Colonic mucosa (tissue), 4 donors: ENCODE measurements at regions not wholly inside any gene's neighbourhood (a gene's known extent, or its start where the extent isn't known, plus 50 kb on each side); places are given as distances from the start of the nearest gene placed in this dataset.

Source experiments
- DNase-seq: peaks from one replicate; pipeline ENCODE4 v3.0.0-alpha.2; 2020
- H3K27ac ChIP-seq: fragments of 200-600 bp; one replicate; pipeline ENCODE4 v1.8.0; 2021
- H3K27me3 ChIP-seq: fragments of 200-600 bp; one replicate; pipeline ENCODE4 v1.8.0; 2021
- H3K36me3 ChIP-seq: fragments of 200-600 bp; one replicate; pipeline ENCODE4 v1.8.0; 2021
- H3K4me1 ChIP-seq: fragments of 200-600 bp; one replicate; pipeline ENCODE4 v1.8.0; 2021; ENCODE audit warnings: mild to moderate bottlenecking
- H3K4me3 ChIP-seq: fragments of 200-600 bp; one replicate; pipeline ENCODE4 v1.8.0; 2021
- H3K9ac ChIP-seq, 2 donors: one replicate each; pipeline ENCODE4 v1.7.0; 2013; ENCODE audit warnings: control low read depth in 2 of 2, low read depth in 2 of 2, low read length in 2 of 2
- H3K9me3 ChIP-seq: fragments of 200-600 bp; one replicate; pipeline ENCODE4 v1.8.0; 2021
- intact Hi-C: fragments of 100-400 bp; cut with DNase I; formaldehyde crosslinking; loops from one replicate; pipeline ENCODE4 v1.14.1; 2022
- TF ChIP-seq, protein P1 (sequence below): fragments of 200-600 bp; IDR thresholded peaks from one replicate; pipeline ENCODE4 v1.8.0; 2022; ENCODE audit warnings: antibody characterized with exemption, mild to moderate bottlenecking
- donor health status: healthy.
- donor health status: DM: no; HTN: no; CAD: no.
- donor health status: DM: no; HTN: no; CAD: no.

DNA sequence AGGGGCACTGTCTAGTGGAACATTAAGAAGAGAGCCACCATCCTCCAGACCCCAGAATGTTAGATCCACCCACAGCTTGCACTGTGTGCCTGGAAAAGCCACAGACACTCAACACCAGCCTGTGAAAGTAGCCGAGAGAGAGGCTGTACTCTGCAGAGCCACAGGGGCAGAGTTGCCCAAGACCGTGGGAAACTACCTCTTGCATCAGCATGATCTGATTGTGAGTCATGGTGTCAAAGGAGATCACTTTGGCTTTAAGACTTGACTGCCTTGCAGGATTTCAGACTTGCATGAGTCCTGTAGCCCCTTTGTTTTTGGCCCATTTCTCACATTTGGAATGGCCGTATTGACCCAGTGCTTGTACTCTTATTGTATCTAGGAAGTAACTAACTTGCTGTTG, 115.9 kb upstream of the CCDC179 start:
- Histone ChIP-seq H3K27ac (no peak overlapping the region), H3K4me1 (no peaks in the 10 kb centered on the region), H3K9ac (no peak overlapping the region), H3K27me3 (no peaks in the 10 kb centered on the region), H3K36me3 (no peaks in the 10 kb centered on the region), H3K9me3 (no peaks in the 10 kb centered on the region), H3K4me3 (no peak overlapping the region)
- intact Hi-C loops = no loop called here
- TF ChIP-seq, protein P1, sequence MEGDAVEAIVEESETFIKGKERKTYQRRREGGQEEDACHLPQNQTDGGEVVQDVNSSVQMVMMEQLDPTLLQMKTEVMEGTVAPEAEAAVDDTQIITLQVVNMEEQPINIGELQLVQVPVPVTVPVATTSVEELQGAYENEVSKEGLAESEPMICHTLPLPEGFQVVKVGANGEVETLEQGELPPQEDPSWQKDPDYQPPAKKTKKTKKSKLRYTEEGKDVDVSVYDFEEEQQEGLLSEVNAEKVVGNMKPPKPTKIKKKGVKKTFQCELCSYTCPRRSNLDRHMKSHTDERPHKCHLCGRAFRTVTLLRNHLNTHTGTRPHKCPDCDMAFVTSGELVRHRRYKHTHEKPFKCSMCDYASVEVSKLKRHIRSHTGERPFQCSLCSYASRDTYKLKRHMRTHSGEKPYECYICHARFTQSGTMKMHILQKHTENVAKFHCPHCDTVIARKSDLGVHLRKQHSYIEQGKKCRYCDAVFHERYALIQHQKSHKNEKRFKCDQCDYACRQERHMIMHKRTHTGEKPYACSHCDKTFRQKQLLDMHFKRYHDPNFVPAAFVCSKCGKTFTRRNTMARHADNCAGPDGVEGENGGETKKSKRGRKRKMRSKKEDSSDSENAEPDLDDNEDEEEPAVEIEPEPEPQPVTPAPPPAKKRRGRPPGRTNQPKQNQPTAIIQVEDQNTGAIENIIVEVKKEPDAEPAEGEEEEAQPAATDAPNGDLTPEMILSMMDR = no peak
- no peak for DNase-seq

DNA sequence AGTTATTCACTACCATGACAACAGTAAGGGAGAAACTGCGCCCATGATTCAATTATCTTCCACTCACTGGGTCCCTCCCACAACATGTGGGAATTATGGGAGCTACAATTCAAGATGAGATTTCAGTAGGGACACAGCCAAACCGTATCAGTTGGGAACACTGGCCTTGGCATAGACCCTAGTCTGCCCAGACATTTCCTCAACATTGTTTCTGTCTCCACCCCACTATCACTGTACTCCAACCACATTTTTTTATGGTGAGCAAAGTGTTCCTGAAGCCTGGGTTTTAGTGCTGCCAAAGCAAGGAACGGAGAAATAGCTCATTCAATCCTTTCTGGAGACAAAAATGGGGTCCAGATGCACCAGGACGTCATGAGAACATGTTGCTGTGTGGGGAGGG, 122.6 kb upstream of the CCDC179 start:
- no peaks in the 10 kb centered on the region for H3K4me1 ChIP-seq
- H3K9ac ChIP-seq = no peak overlapping the region
- H3K27ac ChIP-seq = no peak overlapping the region
- no peak for DNase-seq
- no peaks in the 10 kb centered on the region for H3K36me3 ChIP-seq
- intact Hi-C loops = no loop called here
- H3K27me3 ChIP-seq = no peaks in the 10 kb centered on the region
- H3K9me3 ChIP-seq = no peaks in the 10 kb centered on the region
- no peak overlapping the region for H3K4me3 ChIP-seq
- TF ChIP-seq, protein P1 = no peak

DNA sequence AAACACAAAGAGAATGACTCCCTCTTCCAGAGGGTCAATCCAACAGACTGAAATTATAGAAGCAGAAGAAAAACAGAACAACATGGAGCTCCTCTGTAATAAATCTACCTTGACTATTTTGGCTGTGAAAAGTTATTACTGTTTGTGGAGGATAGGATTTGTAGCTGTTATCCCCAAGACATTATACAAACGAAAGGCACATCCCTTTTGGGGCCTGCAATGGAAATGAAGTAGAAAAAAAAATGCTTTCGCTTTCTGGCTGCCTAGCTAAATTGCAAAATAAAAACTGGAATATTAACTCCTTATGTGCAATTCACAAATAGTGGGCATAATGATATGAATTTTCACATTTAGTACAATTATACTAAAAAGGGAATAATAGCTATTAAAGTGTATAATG, 123.8 kb upstream of the CCDC179 start:
- H3K36me3 ChIP-seq = no peaks in the 10 kb centered on the region
- no peak overlapping the region for H3K4me3 ChIP-seq
- intact Hi-C loops = no loop called here
- TF ChIP-seq, protein P1 = no peak
- no peak overlapping the region for H3K9ac ChIP-seq
- no peaks in the 10 kb centered on the region for H3K9me3 ChIP-seq
- no peak overlapping the region for H3K27ac ChIP-seq
- H3K4me1 ChIP-seq = no peaks in the 10 kb centered on the region
- no peak for DNase-seq
- no peaks in the 10 kb centered on the region for H3K27me3 ChIP-seq

- H3K27ac ChIP-seq = no peak overlapping the region
- H3K4me1 ChIP-seq = no peaks in the 10 kb centered on the region
- H3K4me3 ChIP-seq = no peak overlapping the region
- no peaks in the 10 kb centered on the region for H3K9me3 ChIP-seq
- no peak overlapping the region for H3K9ac ChIP-seq
- DNase-seq = no peak
- TF ChIP-seq, protein P1 = no peak
- H3K36me3 ChIP-seq = no peaks in the 10 kb centered on the region
- H3K27me3 ChIP-seq = no peaks in the 10 kb centered on the region
- intact Hi-C loops = no loop called here
These were observed 129.1 kb upstream of the CCDC179 start for GRCh38 chr11:22989371-22989770.

DNA sequence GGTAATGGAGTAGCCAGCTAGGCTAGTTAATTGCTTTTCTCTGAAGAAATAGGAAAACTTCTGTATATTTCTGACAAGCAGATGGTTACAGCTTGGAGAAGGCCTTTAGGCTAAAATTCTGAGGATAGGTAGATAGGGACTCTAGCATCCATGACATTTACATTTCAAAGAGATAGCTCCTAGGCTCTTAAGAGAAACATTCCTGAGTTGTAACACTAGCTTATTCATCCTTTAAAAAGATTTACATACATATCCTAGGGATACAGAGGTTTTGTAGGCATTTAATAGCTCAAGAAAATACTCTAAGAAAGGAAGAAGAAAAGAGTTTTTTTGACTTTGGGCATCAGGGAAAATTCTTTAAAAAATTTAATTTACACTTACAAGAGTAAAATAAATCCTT, 130.9 kb upstream of the CCDC179 start:
- Histone ChIP-seq H3K36me3 (no peaks in the 10 kb centered on the region), H3K27ac (no peak overlapping the region), H3K9ac (no peak overlapping the region), H3K4me1 (no peaks in the 10 kb centered on the region), H3K27me3 (no peaks in the 10 kb centered on the region), H3K9me3 (no peaks in the 10 kb centered on the region), H3K4me3 (no peak overlapping the region)
- intact Hi-C loops = no loop called here
- DNase-seq = no peak
- TF ChIP-seq, protein P1 = no peak

DNA sequence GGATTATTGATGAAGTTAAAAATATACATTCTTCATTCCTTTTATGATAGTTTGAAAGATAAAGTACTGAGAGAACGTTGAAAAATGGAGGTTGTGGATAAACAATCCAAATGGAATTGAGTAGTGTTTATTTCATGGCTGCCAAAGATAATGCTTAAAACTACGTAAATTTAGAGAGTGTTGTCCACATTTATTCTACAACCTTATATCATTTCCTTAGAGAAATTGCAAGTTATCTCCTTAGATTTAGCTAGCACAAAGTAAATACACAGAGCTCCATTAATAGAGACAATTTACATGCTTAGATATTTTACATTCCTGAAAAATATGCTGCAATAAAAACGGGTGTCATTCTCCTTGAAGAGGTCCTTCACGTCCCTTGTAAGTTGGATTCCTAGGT, 146.5 kb upstream of the CCDC179 start:
- H3K9ac ChIP-seq = no peak overlapping the region
- no peaks in the 10 kb centered on the region for H3K27me3 ChIP-seq
- H3K9me3 ChIP-seq = no peaks in the 10 kb centered on the region
- no peaks in the 10 kb centered on the region for H3K4me1 ChIP-seq
- no peak for DNase-seq
- H3K4me3 ChIP-seq = no peak overlapping the region
- H3K36me3 ChIP-seq = no peaks in the 10 kb centered on the region
- TF ChIP-seq, protein P1 = no peak
- intact Hi-C loops = no loop called here
- no peak overlapping the region for H3K27ac ChIP-seq
